Mesenchymal stem cell (in vitro differentiated cells and primary cell): ENCODE measurements at regions not wholly inside any gene's neighbourhood (a gene's known extent, or its start where the extent isn't known, plus 50 kb on each side); places are given as distances from the start of the nearest gene placed in this dataset.

ENCODE experiments used
- DNase-seq: peaks from one replicate; pipeline ENCODE4 v3.0.0-alpha.2; 2013
- H2AFZ ChIP-seq: one replicate; pipeline ENCODE4 v1.6.1; 2013; ENCODE audit warnings: low read depth, mild to moderate bottlenecking, control low read depth, inconsistent platforms, low read length, moderate library complexity
- H2AK5ac ChIP-seq: 2 replicates; pipeline ENCODE4 v1.6.1; 2013; ENCODE audit warnings: low read length, moderate library complexity, mild to moderate bottlenecking, inconsistent platforms; ENCODE audit not compliant: severe bottlenecking
- H2BK120ac ChIP-seq: one replicate; pipeline ENCODE4 v1.6.1; 2013; ENCODE audit warnings: low read depth, mild to moderate bottlenecking, inconsistent platforms, low read length, moderate library complexity
- H2BK12ac ChIP-seq, 2 experiments: one replicate each; pipeline ENCODE4 v1.6.1; 2013; ENCODE audit warnings: inconsistent platforms in 2 of 2, low read length in 2 of 2, mild to moderate bottlenecking in 2 of 2, moderate library complexity in 2 of 2, control low read depth in 1 of 2
- H2BK15ac ChIP-seq: one replicate; pipeline ENCODE4 v1.6.1; 2013; ENCODE audit warnings: mild to moderate bottlenecking, low read depth, inconsistent platforms; ENCODE audit not compliant: poor library complexity, severe bottlenecking
- H2BK5ac ChIP-seq: 2 replicates; pipeline ENCODE4 v1.6.1; 2013; ENCODE audit warnings: low read depth, mild to moderate bottlenecking, low read length, control low read depth, inconsistent platforms; ENCODE audit not compliant: poor library complexity, severe bottlenecking
- H3K14ac ChIP-seq, 2 experiments: one replicate each; pipeline ENCODE4 v1.6.1; 2013; ENCODE audit warnings: inconsistent platforms in 2 of 2, low read length in 2 of 2, control low read depth in 1 of 2, mild to moderate bottlenecking in 1 of 2, moderate library complexity in 1 of 2
- H3K18ac ChIP-seq, 2 experiments: one replicate each; pipeline ENCODE4 v1.6.1; 2013; ENCODE audit warnings: inconsistent platforms in 2 of 2, low read length in 2 of 2, control low read depth in 1 of 2, low read depth in 1 of 2, mild to moderate bottlenecking in 1 of 2
- H3K23ac ChIP-seq, 2 experiments: one replicate each; pipeline ENCODE4 v1.6.1; 2013; ENCODE audit warnings: inconsistent platforms in 2 of 2, low read length in 2 of 2, mild to moderate bottlenecking in 2 of 2, moderate library complexity in 2 of 2, control low read depth in 1 of 2
- H3K27ac ChIP-seq: 2 replicates; pipeline ENCODE4 v1.5.1; 2013; ENCODE audit warnings: mild to moderate bottlenecking, moderate library complexity, low read length, control low read depth, inconsistent platforms; ENCODE audit not compliant: poor library complexity, severe bottlenecking
- H3K27me3 ChIP-seq, 2 experiments: 2 replicates each; pipeline versions ENCODE4 v1.6.1 to v1.7.0; 2013; ENCODE audit warnings: low read length in 2 of 2, mild to moderate bottlenecking in 2 of 2, moderate library complexity in 2 of 2, control low read depth in 1 of 2, inconsistent platforms in 1 of 2; ENCODE audit not compliant: control insufficient read depth in 1 of 2, insufficient read depth in 1 of 2
- H3K36me3 ChIP-seq, 2 experiments: 2 replicates each; pipeline versions ENCODE4 v1.6.1 to v1.7.0; 2013; ENCODE audit warnings: low read length in 2 of 2, control low read depth in 1 of 2, inconsistent platforms in 1 of 2, low read depth in 1 of 2, mild to moderate bottlenecking in 1 of 2; ENCODE audit not compliant: insufficient read depth in 2 of 2, control insufficient read depth in 1 of 2
- H3K4ac ChIP-seq, 2 experiments: one replicate each; pipeline ENCODE4 v1.6.1; 2013; ENCODE audit warnings: inconsistent platforms in 2 of 2, low read length in 2 of 2, mild to moderate bottlenecking in 2 of 2, moderate library complexity in 2 of 2, control low read depth in 1 of 2, low read depth in 1 of 2
- H3K4me1 ChIP-seq: 2 replicates; pipeline ENCODE4 v1.6.1; 2013; ENCODE audit warnings: low read depth, low read length, control low read depth; ENCODE audit not compliant: control insufficient read depth, insufficient read depth
- H3K4me2 ChIP-seq: 2 replicates; pipeline ENCODE4 v1.6.1; 2013; ENCODE audit warnings: low read length, mild to moderate bottlenecking, inconsistent platforms; ENCODE audit not compliant: poor library complexity, severe bottlenecking
- H3K4me3 ChIP-seq, 2 experiments: 2 replicates each; pipeline versions ENCODE4 v1.5.1 to v1.7.0; 2013; ENCODE audit warnings: low read length in 2 of 2, mild to moderate bottlenecking in 2 of 2, control low read depth in 1 of 2, low read depth in 1 of 2; ENCODE audit not compliant: insufficient read depth in 1 of 2
- H3K79me1 ChIP-seq: replicated peaks from 2 replicates; pipeline ENCODE4 v1.6.1; 2013; ENCODE audit warnings: mild to moderate bottlenecking, control low read depth, low read length, inconsistent platforms; ENCODE audit not compliant: poor library complexity, severe bottlenecking
- H3K9ac ChIP-seq: 2 replicates; pipeline ENCODE4 v1.7.0; 2013; ENCODE audit warnings: mild to moderate bottlenecking, low read length, moderate library complexity
- H3K9me3 ChIP-seq: 2 replicates; pipeline ENCODE4 v1.7.0; 2013; ENCODE audit warnings: mild to moderate bottlenecking, low read length; ENCODE audit not compliant: control insufficient read depth
- H4K8ac ChIP-seq: one replicate; pipeline ENCODE4 v1.6.1; 2013; ENCODE audit warnings: inconsistent platforms, mild to moderate bottlenecking, low read length, moderate library complexity
- H4K91ac ChIP-seq: one replicate; pipeline ENCODE4 v1.6.1; 2013; ENCODE audit warnings: mild to moderate bottlenecking, low read length, inconsistent platforms
- WGBS: methylation state at CpG from one replicate; pipeline ENCODE4 v1.1.7; 2013; ENCODE audit warnings: mixed read lengths; 5-methylcytosine and 5-hydroxymethylcytosine counted together

GRCh38 chr10:4012848-4013247 lies 227.8 kb upstream of the KLF6 start:
- WGBS, result 95% methylated on average over 2 of the region's 2 CpGs
- no peaks in the 10 kb centered on the region for H3K36me3 ChIP-seq
- no peak overlapping the region for H3K4me2 ChIP-seq
- no peak overlapping the region for H4K91ac ChIP-seq
- H2BK120ac ChIP-seq, result no peak overlapping the region
- no peaks in the 10 kb centered on the region for H3K27me3 ChIP-seq
- no peak overlapping the region for H3K9ac ChIP-seq
- no peak overlapping the region for H3K23ac ChIP-seq
- no peak overlapping the region for H2BK5ac ChIP-seq
- no peak overlapping the region for H3K27ac ChIP-seq
- no peak overlapping the region for H3K4me3 ChIP-seq
- H3K4me1 ChIP-seq, result peaks cover under 1% of the 10 kb centered on the region
- no peak overlapping the region for H4K8ac ChIP-seq
- DNase-seq, result no peak
- H3K9me3 ChIP-seq, result no peaks in the 10 kb centered on the region
- H2BK15ac ChIP-seq, result no peak overlapping the region
- no peak overlapping the region for H3K18ac ChIP-seq
- no peak overlapping the region for H2AFZ ChIP-seq
- no peak overlapping the region for H3K4ac ChIP-seq
- H3K14ac ChIP-seq, result no peak overlapping the region
- H2AK5ac ChIP-seq, result no peak overlapping the region
- H2BK12ac ChIP-seq, result no peak overlapping the region
- no peaks in the 10 kb centered on the region for H3K79me1 ChIP-seq

- no peaks in the 10 kb centered on the region for H3K4me1 ChIP-seq
Measured at GRCh38 chr10:4011136-4011812, 226.3 kb upstream of the KLF6 start.

GRCh38 chr10:4008676-4009382 lies 223.8 kb upstream of the KLF6 start:
- Histone ChIP-seq H3K9me3 (no peaks in the 10 kb centered on the region), H3K4me2 (no peak overlapping the region), H4K8ac (no peak overlapping the region), H2BK15ac (no peak overlapping the region), H3K4me3 (no peak overlapping the region), H2AK5ac (no peak overlapping the region), H3K4me1 (no peaks in the 10 kb centered on the region), H3K79me1 (no peaks in the 10 kb centered on the region), H2AFZ (no peak overlapping the region), H3K36me3 (no peaks in the 10 kb centered on the region), H2BK120ac (no peak overlapping the region), H3K9ac (no peak overlapping the region), H4K91ac (no peak overlapping the region), H3K27me3 (no peaks in the 10 kb centered on the region), H3K4ac (no peak overlapping the region), H2BK12ac (no peak overlapping the region), H3K23ac (no peak overlapping the region), H3K18ac (no peak overlapping the region), H3K14ac (no peak overlapping the region), H2BK5ac (no peak overlapping the region), H3K27ac (no peak overlapping the region)
- WGBS, result 97% methylated on average over 5 of the region's 7 CpGs
- DNase-seq, result no peak

More at GRCh38 chr10:4011136-4011812, 226.3 kb upstream of the KLF6 start:
- Histone ChIP-seq H3K27ac (no peak overlapping the region), H2BK12ac (no peak overlapping the region), H3K23ac (no peak overlapping the region), H3K27me3 (no peaks in the 10 kb centered on the region), H4K8ac (no peak overlapping the region), H2BK15ac (no peak overlapping the region), H2AFZ (no peak overlapping the region), H3K9ac (no peak overlapping the region), H2BK120ac (no peak overlapping the region), H3K18ac (no peak overlapping the region), H2AK5ac (no peak overlapping the region), H3K79me1 (no peaks in the 10 kb centered on the region), H2BK5ac (no peak overlapping the region), H3K4ac (no peak overlapping the region), H3K9me3 (no peaks in the 10 kb centered on the region), H3K36me3 (no peaks in the 10 kb centered on the region), H4K91ac (no peak overlapping the region), H3K14ac (no peak overlapping the region), H3K4me2 (no peak overlapping the region), H3K4me3 (no peak overlapping the region)
- no peak for DNase-seq
- WGBS, result 98% methylated on average over 3 of the region's 4 CpGs

GRCh38 chr10:4007771-4008170 lies 222.8 kb upstream of the KLF6 start:
- H3K4me3 ChIP-seq, result no peak overlapping the region
- H2AFZ ChIP-seq, result no peak overlapping the region
- H4K8ac ChIP-seq, result no peak overlapping the region
- H2BK12ac ChIP-seq, result no peak overlapping the region
- no peak overlapping the region for H2BK15ac ChIP-seq
- H3K79me1 ChIP-seq, result no peaks in the 10 kb centered on the region
- H3K4ac ChIP-seq, result no peak overlapping the region
- no peak overlapping the region for H3K14ac ChIP-seq
- H3K9ac ChIP-seq, result no peak overlapping the region
- peak overlapping the region in 1 of 2 experiments; percentile 26 for H3K18ac ChIP-seq
- H2BK120ac ChIP-seq, result no peak overlapping the region
- H3K9me3 ChIP-seq, result no peaks in the 10 kb centered on the region
- no peak overlapping the region for H3K23ac ChIP-seq
- no peaks in the 10 kb centered on the region for H3K36me3 ChIP-seq
- 95% methylated on average over 4 of the region's 4 CpGs for WGBS
- H3K27ac ChIP-seq, result no peak overlapping the region
- no peak overlapping the region for H2AK5ac ChIP-seq
- DNase-seq, result no peak
- no peak overlapping the region for H4K91ac ChIP-seq
- H3K27me3 ChIP-seq, result no peaks in the 10 kb centered on the region
- H3K4me2 ChIP-seq, result no peak overlapping the region
- H2BK5ac ChIP-seq, result no peak overlapping the region
- no peaks in the 10 kb centered on the region for H3K4me1 ChIP-seq
